Breast epithelium (tissue), 4 donors: ENCODE measurements at regions not wholly inside any gene's neighbourhood (a gene's known extent, or its start where the extent isn't known, plus 50 kb on each side); places are given as distances from the start of the nearest gene placed in this dataset.

Experiments
- DNase-seq, 2 donors: peaks; one replicate each; pipeline ENCODE4 v3.0.0-alpha.2; 2019; ENCODE audit warnings: low spot score in 2 of 2
- H3K27ac ChIP-seq, 2 donors: fragments of 200-600 bp; sonication (generic) in 1 of 2; one replicate each; pipeline ENCODE4 v1.5.1; 2016 to 2019; ENCODE audit warnings: mild to moderate bottlenecking in 1 of 2
- H3K27me3 ChIP-seq, 2 donors: fragments of 200-600 bp; sonication (generic) in 1 of 2; one replicate each; pipeline versions ENCODE4 v1.5.1 to v1.6.0; 2017 to 2019; ENCODE audit warnings: control low read depth in 1 of 2, mild to moderate bottlenecking in 1 of 2
- H3K36me3 ChIP-seq: fragments of 200-600 bp; one replicate; pipeline ENCODE4 v1.5.1; 2019
- H3K4me1 ChIP-seq, 2 donors: fragments of 200-600 bp; sonication (generic); one replicate each; pipeline ENCODE4 v1.5.1; 2016 to 2019; ENCODE audit warnings: control low read depth in 1 of 2
- H3K4me3 ChIP-seq, 3 donors: fragments of 200-600 bp; sonication (generic); 1 replicate in 2 of 3; 2 replicates in 1 of 3; pipeline ENCODE4 v1.5.1; 2016 to 2019; ENCODE audit warnings: mild to moderate bottlenecking in 3 of 3, moderate library complexity in 2 of 3
- H3K9me3 ChIP-seq, 2 donors: fragments of 200-600 bp; sonication (generic) in 1 of 2; one replicate each; pipeline ENCODE4 v1.5.1; 2016 to 2019; ENCODE audit warnings: control low read depth in 1 of 2
- POLR2A ChIP-seq: fragments of 450-650 bp; IDR thresholded peaks from one replicate; pipeline ENCODE4 v1.6.1; 2016; ENCODE audit warnings: antibody characterized with exemption, mild to moderate bottlenecking, moderate library complexity
- POLR2AphosphoS5 ChIP-seq, 3 donors: sonication (generic); formaldehyde crosslinking; IDR thresholded peaks; one replicate each; pipeline ENCODE4 v1.6.1; 2017; ENCODE audit warnings: antibody characterized with exemption in 3 of 3
- intact Hi-C: fragments of 100-400 bp; cut with DNase I; formaldehyde crosslinking; loops from one replicate; pipeline ENCODE4 v1.15.1; 2023; ENCODE audit warnings: low total_unique reads
- TF ChIP-seq, protein P1 (sequence below), 3 donors: fragments of 450-650 bp; IDR thresholded peaks; one replicate each; pipeline ENCODE4 v1.5.1; 2016 to 2017; ENCODE audit warnings: antibody characterized with exemption in 3 of 3, mild to moderate bottlenecking in 3 of 3, moderate library complexity in 3 of 3

- TF ChIP-seq, protein P1, sequence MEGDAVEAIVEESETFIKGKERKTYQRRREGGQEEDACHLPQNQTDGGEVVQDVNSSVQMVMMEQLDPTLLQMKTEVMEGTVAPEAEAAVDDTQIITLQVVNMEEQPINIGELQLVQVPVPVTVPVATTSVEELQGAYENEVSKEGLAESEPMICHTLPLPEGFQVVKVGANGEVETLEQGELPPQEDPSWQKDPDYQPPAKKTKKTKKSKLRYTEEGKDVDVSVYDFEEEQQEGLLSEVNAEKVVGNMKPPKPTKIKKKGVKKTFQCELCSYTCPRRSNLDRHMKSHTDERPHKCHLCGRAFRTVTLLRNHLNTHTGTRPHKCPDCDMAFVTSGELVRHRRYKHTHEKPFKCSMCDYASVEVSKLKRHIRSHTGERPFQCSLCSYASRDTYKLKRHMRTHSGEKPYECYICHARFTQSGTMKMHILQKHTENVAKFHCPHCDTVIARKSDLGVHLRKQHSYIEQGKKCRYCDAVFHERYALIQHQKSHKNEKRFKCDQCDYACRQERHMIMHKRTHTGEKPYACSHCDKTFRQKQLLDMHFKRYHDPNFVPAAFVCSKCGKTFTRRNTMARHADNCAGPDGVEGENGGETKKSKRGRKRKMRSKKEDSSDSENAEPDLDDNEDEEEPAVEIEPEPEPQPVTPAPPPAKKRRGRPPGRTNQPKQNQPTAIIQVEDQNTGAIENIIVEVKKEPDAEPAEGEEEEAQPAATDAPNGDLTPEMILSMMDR (IDR thresholded peaks at IDR 0.05), result no peak
- TF ChIP-seq POLR2AphosphoS5 (IDR thresholded peaks at IDR 0.05), result no peak
- no peak for TF ChIP-seq POLR2A
- Histone ChIP-seq H3K4me1 (no peaks in the 10 kb centered on the region), H3K27ac (no peak overlapping the region), H3K9me3 (no peaks in the 10 kb centered on the region), H3K36me3 (no peaks in the 10 kb centered on the region), H3K4me3 (no peak overlapping the region), H3K27me3 (no peaks in the 10 kb centered on the region)
- no peak for DNase-seq
- intact Hi-C loops, result no loop called here
Measured at GRCh38 chr2:182615036-182615435, 101.0 kb upstream of the DNAJC10 start.

DNA sequence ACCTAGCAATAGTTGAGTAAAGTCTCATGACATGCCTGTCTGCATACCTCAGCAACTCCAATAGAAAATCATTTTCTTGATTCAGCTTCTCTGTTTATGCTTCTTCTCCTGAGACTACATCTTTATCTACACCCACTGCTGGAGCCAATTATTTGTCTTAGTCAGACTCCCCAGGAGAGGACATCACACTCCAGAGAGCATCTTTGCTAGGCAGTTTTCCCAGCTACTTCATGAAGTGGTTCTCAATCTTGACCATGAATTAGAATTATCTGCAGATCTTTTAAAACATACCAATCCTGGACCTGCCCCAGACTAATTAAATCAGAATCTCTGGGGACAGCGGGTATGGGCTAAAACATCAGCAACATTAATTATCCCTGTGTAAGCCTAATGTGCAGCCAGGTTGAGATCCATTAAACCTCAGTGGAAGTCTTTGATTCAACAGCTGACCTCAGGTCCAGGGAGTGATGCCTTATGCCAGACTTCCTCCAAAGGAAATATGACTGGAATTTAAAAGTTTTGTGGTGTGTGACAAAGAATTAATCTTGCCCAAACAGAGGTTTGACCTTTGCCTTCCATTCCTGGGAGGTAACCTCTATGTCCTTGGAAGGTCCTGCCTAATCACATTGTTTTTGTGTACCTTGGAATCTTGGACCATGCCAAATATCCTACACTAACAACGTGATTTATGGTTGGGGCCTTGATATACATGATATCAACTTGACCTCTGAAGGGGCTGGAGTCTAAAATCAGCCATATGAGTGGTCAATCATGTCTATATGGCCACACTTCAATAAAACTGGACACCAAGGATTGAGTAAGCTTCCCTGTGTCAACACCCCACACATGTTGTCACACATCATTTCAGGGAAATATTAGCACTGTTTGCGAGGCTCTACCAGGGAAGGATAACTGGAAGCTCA, 99.3 kb upstream of the DNAJC10 start:
- Histone ChIP-seq H3K36me3 (no peaks in the 10 kb centered on the region), H3K27me3 (no peaks in the 10 kb centered on the region), H3K4me1 (no peaks in the 10 kb centered on the region), H3K9me3 (no peaks in the 10 kb centered on the region), H3K4me3 (no peak overlapping the region), H3K27ac (no peak overlapping the region)
- TF ChIP-seq POLR2A, result no peak
- TF ChIP-seq, protein P1 (IDR thresholded peaks at IDR 0.05), result no peak
- no peak for TF ChIP-seq POLR2AphosphoS5 (IDR thresholded peaks at IDR 0.05)
- DNase-seq, result no peak
- intact Hi-C loops, result no loop called here

- H3K9me3 ChIP-seq, result no peaks in the 10 kb centered on the region
- intact Hi-C loops, result no loop called here
- no peak overlapping the region for H3K27ac ChIP-seq
- no peaks in the 10 kb centered on the region for H3K4me1 ChIP-seq
- H3K27me3 ChIP-seq, result no peaks in the 10 kb centered on the region
- no peaks in the 10 kb centered on the region for H3K36me3 ChIP-seq
- H3K4me3 ChIP-seq, result no peak overlapping the region
- no peak for TF ChIP-seq POLR2A
- TF ChIP-seq, protein P1 (IDR thresholded peaks at IDR 0.05), result no peak
- TF ChIP-seq POLR2AphosphoS5 (IDR thresholded peaks at IDR 0.05), result no peak
- no peak for DNase-seq
Measured at GRCh38 chr2:182618672-182619079, 97.4 kb upstream of the DNAJC10 start.

DNA sequence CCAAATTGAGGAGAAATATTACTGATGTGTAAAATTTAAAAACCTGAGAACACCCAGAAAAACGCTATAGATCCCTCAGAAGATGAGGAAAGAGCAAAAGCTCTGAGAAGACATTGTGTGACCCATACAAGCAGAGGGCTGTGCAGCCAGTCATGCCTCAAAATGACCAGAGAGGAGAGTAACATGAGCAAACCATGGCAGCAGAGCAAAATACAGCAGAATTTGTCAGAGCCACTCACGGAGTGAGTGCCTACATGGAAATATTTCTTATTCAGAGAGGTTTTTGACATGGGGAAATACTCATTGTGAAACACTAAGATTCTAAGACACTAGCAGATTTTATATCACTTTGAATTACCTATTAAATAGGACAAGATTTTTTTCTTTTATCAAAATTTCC, 96.8 kb upstream of the DNAJC10 start:
- DNase-seq, result no peak
- no peaks in the 10 kb centered on the region for H3K4me1 ChIP-seq
- no peaks in the 10 kb centered on the region for H3K36me3 ChIP-seq
- H3K27me3 ChIP-seq, result no peaks in the 10 kb centered on the region
- H3K27ac ChIP-seq, result no peak overlapping the region
- intact Hi-C loops, result no loop called here
- no peaks in the 10 kb centered on the region for H3K9me3 ChIP-seq
- TF ChIP-seq POLR2A (no peak), POLR2AphosphoS5 (IDR thresholded peaks at IDR 0.05) (no peak)
- TF ChIP-seq, protein P1 (IDR thresholded peaks at IDR 0.05), result no peak
- H3K4me3 ChIP-seq, result no peak overlapping the region

DNA sequence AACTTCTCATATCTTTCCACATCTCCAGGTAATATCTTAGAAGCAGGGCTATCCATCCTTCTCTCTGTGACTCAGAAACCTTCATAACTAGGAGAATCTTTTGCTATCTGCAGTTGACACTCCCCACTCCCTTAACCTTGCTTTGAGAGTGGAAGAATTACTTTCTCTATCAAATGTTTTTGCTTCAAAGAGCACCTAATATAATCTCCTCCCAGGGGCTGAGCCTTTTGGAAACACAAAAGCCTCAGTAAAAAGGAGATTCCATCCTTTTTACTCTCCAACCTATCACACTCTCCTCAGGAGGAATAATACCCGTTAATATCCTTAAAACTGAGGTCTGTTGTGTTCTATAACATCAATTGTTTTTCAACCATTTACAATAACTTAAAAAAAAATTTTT, 94.9 kb upstream of the DNAJC10 start:
- Histone ChIP-seq H3K9me3 (no peaks in the 10 kb centered on the region), H3K36me3 (no peaks in the 10 kb centered on the region), H3K4me3 (no peak overlapping the region), H3K27me3 (no peaks in the 10 kb centered on the region), H3K4me1 (no peaks in the 10 kb centered on the region), H3K27ac (no peak overlapping the region)
- intact Hi-C loops, result no loop called here
- TF ChIP-seq POLR2AphosphoS5 (IDR thresholded peaks at IDR 0.05) (no peak), POLR2A (no peak)
- TF ChIP-seq, protein P1 (IDR thresholded peaks at IDR 0.05), result no peak
- no peak for DNase-seq
